ENCODE measurements at regions not wholly inside any gene's neighbourhood (a gene's known extent, or its start where the extent isn't known, plus 50 kb on each side); places are given as distances from the start of the nearest gene placed in this dataset.
"Not testable (repeated sequence)": the region's sequence is repeated elsewhere in the genome, so short reads cannot be mapped to it uniquely, and the experiment has no call there.

GRCh38 chrX:40387869-40388268 is 192.9 kb upstream of the ATP6AP2 start:
- not testable (repeated sequence) for ATAC-seq, H3K36me3 Mint-ChIP-seq, H3K4me3 Mint-ChIP-seq, H3K9me3 Mint-ChIP-seq, H3K27me3 Mint-ChIP-seq, H3K27ac Mint-ChIP-seq, H3K4me1 Mint-ChIP-seq

- H3K4me1 Mint-ChIP-seq, H3K27ac Mint-ChIP-seq, H3K27me3 Mint-ChIP-seq, H3K4me3 Mint-ChIP-seq, H3K36me3 Mint-ChIP-seq, H3K9me3 Mint-ChIP-seq, ATAC-seq: not testable (repeated sequence)
Observed at GRCh38 chrX:40387311-40387710, 193.5 kb upstream of the ATP6AP2 start.

GRCh38 chrX:40385682-40386081 is 195.1 kb upstream of the ATP6AP2 start:
- ATAC-seq = no peak
- Mint-ChIP-seq H3K9me3 (no peaks in the 10 kb centered on the region), H3K27ac (no peak overlapping the region), H3K4me1 (no peaks in the 10 kb centered on the region), H3K27me3 (no peaks in the 10 kb centered on the region), H3K36me3 (no peaks in the 10 kb centered on the region), H3K4me3 (no peak overlapping the region)

- Mint-ChIP-seq H3K4me1 (no peaks in the 10 kb centered on the region), H3K27me3 (no peaks in the 10 kb centered on the region), H3K27ac (no peak overlapping the region), H3K9me3 (no peaks in the 10 kb centered on the region), H3K36me3 (no peaks in the 10 kb centered on the region), H3K4me3 (no peak overlapping the region)
- no peak for ATAC-seq
Observed at GRCh38 chrX:40385256-40385655, 195.5 kb upstream of the ATP6AP2 start.

- no peak overlapping the region for H3K27ac Mint-ChIP-seq
- ATAC-seq = no peak
- no peaks in the 10 kb centered on the region for H3K9me3 Mint-ChIP-seq
- H3K4me3 Mint-ChIP-seq = no peak overlapping the region
- no peaks in the 10 kb centered on the region for H3K27me3 Mint-ChIP-seq
- H3K36me3 Mint-ChIP-seq = no peaks in the 10 kb centered on the region
- no peaks in the 10 kb centered on the region for H3K4me1 Mint-ChIP-seq
Observed at GRCh38 chrX:40383969-40384368, 196.8 kb upstream of the ATP6AP2 start.

GRCh38 chrX:40383360-40383759 is 197.4 kb upstream of the ATP6AP2 start:
- Mint-ChIP-seq H3K36me3 (no peaks in the 10 kb centered on the region), H3K4me3 (no peak overlapping the region), H3K9me3 (no peaks in the 10 kb centered on the region), H3K27me3 (no peaks in the 10 kb centered on the region), H3K27ac (no peak overlapping the region), H3K4me1 (no peaks in the 10 kb centered on the region)
- ATAC-seq = no peak

- Mint-ChIP-seq H3K27ac (no peak overlapping the region), H3K9me3 (no peaks in the 10 kb centered on the region), H3K36me3 (no peaks in the 10 kb centered on the region), H3K4me3 (no peak overlapping the region), H3K4me1 (peaks cover 5% of the 10 kb centered on the region), H3K27me3 (no peaks in the 10 kb centered on the region)
- ATAC-seq = no peak
Observed at GRCh38 chrX:40380655-40381488, 199.9 kb upstream of the ATP6AP2 start.

GRCh38 chrX:40377684-40378083 is 203.1 kb upstream of the ATP6AP2 start:
- no peaks in the 10 kb centered on the region for H3K36me3 Mint-ChIP-seq
- no peak overlapping the region for H3K4me3 Mint-ChIP-seq
- H3K4me1 Mint-ChIP-seq = peaks cover 5% of the 10 kb centered on the region
- no peaks in the 10 kb centered on the region for H3K27me3 Mint-ChIP-seq
- no peak for ATAC-seq
- H3K27ac Mint-ChIP-seq = no peak overlapping the region
- H3K9me3 Mint-ChIP-seq = no peaks in the 10 kb centered on the region

- Mint-ChIP-seq H3K27me3 (no peaks in the 10 kb centered on the region), H3K36me3 (no peaks in the 10 kb centered on the region), H3K27ac (no peak overlapping the region), H3K4me1 (peaks cover 5% of the 10 kb centered on the region), H3K4me3 (no peak overlapping the region), H3K9me3 (no peaks in the 10 kb centered on the region)
- no peak for ATAC-seq
Observed at GRCh38 chrX:40374486-40374885, 206.3 kb upstream of the ATP6AP2 start.

GRCh38 chrX:40373641-40374040 is 207.1 kb upstream of the ATP6AP2 start:
- Mint-ChIP-seq H3K27me3 (no peaks in the 10 kb centered on the region), H3K27ac (no peak overlapping the region), H3K36me3 (no peaks in the 10 kb centered on the region), H3K4me1 (peaks cover 5% of the 10 kb centered on the region), H3K9me3 (no peaks in the 10 kb centered on the region), H3K4me3 (no peak overlapping the region)
- ATAC-seq = no peak

- Mint-ChIP-seq H3K9me3 (no peaks in the 10 kb centered on the region), H3K4me3 (no peak overlapping the region), H3K4me1 (peaks cover 5% of the 10 kb centered on the region), H3K27me3 (no peaks in the 10 kb centered on the region), H3K36me3 (no peaks in the 10 kb centered on the region), H3K27ac (no peak overlapping the region)
- ATAC-seq = no peak
Observed at GRCh38 chrX:40373025-40373424, 207.7 kb upstream of the ATP6AP2 start.

- no peak overlapping the region for H3K27ac Mint-ChIP-seq
- no peak for ATAC-seq
- H3K4me1 Mint-ChIP-seq = peaks cover 2% of the 10 kb centered on the region
- H3K9me3 Mint-ChIP-seq = no peaks in the 10 kb centered on the region
- H3K4me3 Mint-ChIP-seq = no peak overlapping the region
- H3K36me3 Mint-ChIP-seq = no peaks in the 10 kb centered on the region
- no peaks in the 10 kb centered on the region for H3K27me3 Mint-ChIP-seq
Observed at GRCh38 chrX:40371376-40371775, 209.4 kb upstream of the ATP6AP2 start.

GRCh38 chrX:40368611-40369061 is 212.1 kb upstream of the ATP6AP2 start:
- Mint-ChIP-seq H3K4me3 (no peak overlapping the region), H3K27ac (no peak overlapping the region), H3K36me3 (no peaks in the 10 kb centered on the region), H3K27me3 (no peaks in the 10 kb centered on the region), H3K4me1 (no peaks in the 10 kb centered on the region), H3K9me3 (no peaks in the 10 kb centered on the region)
- ATAC-seq = no peak

GRCh38 chrX:40366661-40367060 is 214.1 kb upstream of the ATP6AP2 start:
- Mint-ChIP-seq H3K36me3 (no peaks in the 10 kb centered on the region), H3K27me3 (no peaks in the 10 kb centered on the region), H3K27ac (no peak overlapping the region), H3K4me1 (no peaks in the 10 kb centered on the region), H3K4me3 (no peak overlapping the region), H3K9me3 (no peaks in the 10 kb centered on the region)
- no peak for ATAC-seq

GRCh38 chrX:40362291-40362690 is 218.5 kb upstream of the ATP6AP2 start:
- not testable (repeated sequence) for ATAC-seq, H3K27ac Mint-ChIP-seq, H3K36me3 Mint-ChIP-seq, H3K27me3 Mint-ChIP-seq, H3K4me1 Mint-ChIP-seq, H3K9me3 Mint-ChIP-seq, H3K4me3 Mint-ChIP-seq

- Mint-ChIP-seq H3K9me3 (no peaks in the 10 kb centered on the region), H3K27me3 (no peaks in the 10 kb centered on the region), H3K27ac (no peak overlapping the region), H3K4me3 (no peak overlapping the region), H3K4me1 (no peaks in the 10 kb centered on the region), H3K36me3 (no peaks in the 10 kb centered on the region)
- ATAC-seq = no peak
Observed at GRCh38 chrX:40360557-40360956, 220.2 kb upstream of the ATP6AP2 start.

All from stimulated activated memory B cell treated with anti-CD40 and anti-IgM and Interleukin-4, amounts not matched to agents 10 μg/mL and 1 μg/mL and 100 μg/mL, for 72 hours (primary cell).